ENCODE measurements at regions not wholly inside any gene's neighbourhood (a gene's known extent, or its start where the extent isn't known, plus 50 kb on each side); places are given as distances from the start of the nearest gene placed in this dataset.

DNA sequence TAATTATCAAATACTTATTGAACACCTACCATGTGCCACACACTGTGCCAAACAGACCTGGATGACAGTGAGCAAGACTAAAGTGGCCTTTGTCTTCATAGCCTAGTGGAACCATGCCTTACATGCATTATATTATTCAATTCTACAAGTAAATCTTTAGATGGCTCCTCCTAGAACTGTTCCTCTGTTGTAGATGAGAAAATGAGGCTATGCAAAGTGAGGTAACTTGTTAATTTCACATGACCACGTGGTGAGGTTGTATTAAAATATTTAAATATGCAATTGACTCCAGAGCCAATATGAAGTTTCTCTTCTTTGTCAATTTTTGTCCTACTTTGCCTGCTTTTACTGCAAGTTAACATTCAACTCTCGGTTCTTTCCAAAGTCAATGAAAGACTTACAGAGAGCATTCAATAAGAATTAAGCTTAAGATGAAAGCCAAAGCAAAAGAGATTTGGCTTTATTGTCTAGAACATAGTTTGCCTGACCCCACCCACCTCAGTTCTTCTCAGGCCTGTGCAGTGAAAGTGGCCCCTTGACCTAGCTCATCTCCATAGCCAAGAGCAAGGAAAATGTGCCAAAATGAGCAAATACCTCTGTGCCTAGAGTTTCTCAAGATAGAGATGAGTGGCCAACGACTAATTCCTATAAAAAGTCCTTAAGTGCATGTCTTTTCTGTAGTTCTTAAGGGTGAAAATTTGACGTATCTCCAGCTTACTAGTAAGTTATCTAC, 263.2 kb upstream of the NFIA start:
- no peaks in the 10 kb centered on the region for H3K27me3 Mint-ChIP-seq (ENCODE audit: insufficient read depth)
- H3K4me1 Mint-ChIP-seq: no peaks in the 10 kb centered on the region

DNA sequence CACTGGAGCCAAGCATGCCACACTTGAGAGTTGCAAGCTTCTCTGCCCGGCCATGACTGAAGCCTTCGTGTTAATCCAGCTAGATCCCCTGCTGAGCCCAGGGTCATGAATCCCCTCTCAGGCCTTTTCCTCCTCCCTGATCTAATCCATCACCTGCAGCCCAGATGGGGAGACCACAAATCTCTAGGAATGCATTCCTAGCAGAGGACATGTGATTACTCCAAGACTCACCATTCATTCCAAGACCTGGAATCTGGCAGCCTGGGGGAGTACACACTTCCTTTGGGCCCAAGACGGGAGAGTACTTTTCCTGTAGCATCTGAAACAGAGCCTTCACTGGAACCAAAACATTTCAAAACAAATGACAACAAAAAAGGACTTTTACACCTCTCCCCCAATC, 269.3 kb upstream of the NFIA start:
- TF ChIP-seq, protein P1, sequence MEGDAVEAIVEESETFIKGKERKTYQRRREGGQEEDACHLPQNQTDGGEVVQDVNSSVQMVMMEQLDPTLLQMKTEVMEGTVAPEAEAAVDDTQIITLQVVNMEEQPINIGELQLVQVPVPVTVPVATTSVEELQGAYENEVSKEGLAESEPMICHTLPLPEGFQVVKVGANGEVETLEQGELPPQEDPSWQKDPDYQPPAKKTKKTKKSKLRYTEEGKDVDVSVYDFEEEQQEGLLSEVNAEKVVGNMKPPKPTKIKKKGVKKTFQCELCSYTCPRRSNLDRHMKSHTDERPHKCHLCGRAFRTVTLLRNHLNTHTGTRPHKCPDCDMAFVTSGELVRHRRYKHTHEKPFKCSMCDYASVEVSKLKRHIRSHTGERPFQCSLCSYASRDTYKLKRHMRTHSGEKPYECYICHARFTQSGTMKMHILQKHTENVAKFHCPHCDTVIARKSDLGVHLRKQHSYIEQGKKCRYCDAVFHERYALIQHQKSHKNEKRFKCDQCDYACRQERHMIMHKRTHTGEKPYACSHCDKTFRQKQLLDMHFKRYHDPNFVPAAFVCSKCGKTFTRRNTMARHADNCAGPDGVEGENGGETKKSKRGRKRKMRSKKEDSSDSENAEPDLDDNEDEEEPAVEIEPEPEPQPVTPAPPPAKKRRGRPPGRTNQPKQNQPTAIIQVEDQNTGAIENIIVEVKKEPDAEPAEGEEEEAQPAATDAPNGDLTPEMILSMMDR (conservative IDR thresholded peaks at IDR 0.05): no peak
- no peak overlapping the region for H3K27ac Mint-ChIP-seq
- no peak for DNase-seq
- no peaks in the 10 kb centered on the region for H3K27me3 ChIP-seq (ENCODE audit: control insufficient read depth, insufficient read depth, low read length, poor library complexity, severe bottlenecking)
- no peak overlapping the region for H3K27ac ChIP-seq (ENCODE audit: low read depth, low read length)
- H3K27me3 Mint-ChIP-seq (ENCODE audit: insufficient read depth): no peaks in the 10 kb centered on the region
- H3K4me1 Mint-ChIP-seq: no peaks in the 10 kb centered on the region
- H3K36me3 ChIP-seq (ENCODE audit: control insufficient read depth, insufficient read depth, low read length): no peaks in the 10 kb centered on the region
- no peaks in the 10 kb centered on the region for H3K9me3 ChIP-seq (ENCODE audit: control insufficient read depth, low read length)
- H3K9me3 Mint-ChIP-seq: peaks cover 6% of the 10 kb centered on the region
- H3K4me1 ChIP-seq (ENCODE audit: control insufficient read depth, insufficient read depth, low read length): no peaks in the 10 kb centered on the region
- WGBS, 2 experiments (ENCODE audit: insufficient coverage in 1 of 2, insufficient read length in 1 of 2): 79% methylated on average over 3 of the region's 3 CpGs; no CpG with 5 or more reads in 1 of the 2 experiments
- no peak overlapping the region for H3K4me3 Mint-ChIP-seq
- H3K4me3 ChIP-seq (ENCODE audit: low read length): no peak overlapping the region
- H3K36me3 Mint-ChIP-seq (ENCODE audit: low read depth): no peaks in the 10 kb centered on the region
- no peak overlapping the region for H3K9ac ChIP-seq (ENCODE audit: extremely low read depth, low read length, poor library complexity, severe bottlenecking)

More for the DNA sequence above, 263.2 kb upstream of the NFIA start:
- Mint-ChIP-seq H3K27ac (no peak overlapping the region), H3K4me3 (no peak overlapping the region), H3K36me3 (ENCODE audit: low read depth) (no peaks in the 10 kb centered on the region), H3K9me3 (no peaks in the 10 kb centered on the region)
- WGBS, 2 experiments (ENCODE audit: insufficient coverage in 1 of 2, insufficient read length in 1 of 2): 80 to 94% methylated on average over 2 to 4 of the region's 4 CpGs
- H3K27ac ChIP-seq (ENCODE audit: low read depth, low read length): no peak overlapping the region
- no peaks in the 10 kb centered on the region for H3K27me3 ChIP-seq (ENCODE audit: control insufficient read depth, insufficient read depth, low read length, poor library complexity, severe bottlenecking)
- no peak overlapping the region for H3K4me3 ChIP-seq (ENCODE audit: low read length)
- H3K9me3 ChIP-seq (ENCODE audit: control insufficient read depth, low read length): no peaks in the 10 kb centered on the region
- TF ChIP-seq, protein P1 (conservative IDR thresholded peaks at IDR 0.05): no peak
- no peaks in the 10 kb centered on the region for H3K36me3 ChIP-seq (ENCODE audit: control insufficient read depth, insufficient read depth, low read length)
- H3K9ac ChIP-seq (ENCODE audit: extremely low read depth, low read length, poor library complexity, severe bottlenecking): no peak overlapping the region
- H3K4me1 ChIP-seq (ENCODE audit: control insufficient read depth, insufficient read depth, low read length): no peaks in the 10 kb centered on the region
- DNase-seq: no peak

DNA sequence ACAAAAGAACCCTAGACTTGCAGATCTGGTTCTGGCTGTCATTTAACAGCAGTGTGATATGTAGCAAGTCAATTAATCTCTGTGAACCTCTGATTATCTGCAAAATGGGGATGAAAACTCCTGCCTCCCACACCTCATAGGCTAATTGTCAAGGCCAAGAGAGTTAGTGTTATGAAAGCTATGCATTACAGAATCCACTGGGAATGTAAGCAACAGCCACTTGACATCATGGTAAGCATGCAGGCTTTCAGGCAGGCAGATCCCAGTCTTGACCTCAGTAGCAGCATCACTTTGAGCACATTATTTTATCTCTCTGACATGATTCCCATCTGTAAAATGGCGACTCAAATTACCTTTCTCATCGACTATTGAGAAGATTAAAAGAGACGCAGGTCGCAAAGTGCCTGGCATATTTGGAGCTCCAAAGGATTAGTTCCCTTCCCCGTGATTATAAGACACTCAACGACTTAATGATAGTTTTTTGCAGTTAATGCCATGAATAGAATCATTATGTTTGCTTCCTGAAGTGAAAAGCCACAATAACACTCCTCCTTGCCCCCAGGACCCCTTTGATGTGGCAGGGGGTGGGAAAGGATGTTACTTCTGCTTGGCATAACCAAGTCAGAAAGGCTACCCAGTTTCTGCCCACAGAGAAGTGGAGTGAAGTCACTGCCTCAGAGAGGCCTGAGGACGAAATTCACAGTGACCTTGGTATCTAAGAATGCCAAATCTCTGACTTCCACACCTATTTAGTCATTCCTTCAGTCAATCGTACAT, 273.0 kb upstream of the NFIA start:
- no peaks in the 10 kb centered on the region for H3K27me3 Mint-ChIP-seq (ENCODE audit: insufficient read depth)
- Histone ChIP-seq H3K9me3 (ENCODE audit: control insufficient read depth, low read length) (no peaks in the 10 kb centered on the region), H3K4me3 (ENCODE audit: low read length) (no peak overlapping the region), H3K27me3 (ENCODE audit: control insufficient read depth, insufficient read depth, low read length, poor library complexity, severe bottlenecking) (no peaks in the 10 kb centered on the region), H3K27ac (ENCODE audit: low read depth, low read length) (no peak overlapping the region), H3K36me3 (ENCODE audit: control insufficient read depth, insufficient read depth, low read length) (no peaks in the 10 kb centered on the region), H3K9ac (ENCODE audit: extremely low read depth, low read length, poor library complexity, severe bottlenecking) (no peak overlapping the region), H3K4me1 (ENCODE audit: control insufficient read depth, insufficient read depth, low read length) (no peaks in the 10 kb centered on the region)
- peaks cover 16% of the 10 kb centered on the region for H3K9me3 Mint-ChIP-seq
- H3K27ac Mint-ChIP-seq: no peak overlapping the region
- no peaks in the 10 kb centered on the region for H3K36me3 Mint-ChIP-seq (ENCODE audit: low read depth)
- TF ChIP-seq, protein P1 (conservative IDR thresholded peaks at IDR 0.05): no peak
- H3K4me3 Mint-ChIP-seq: no peak overlapping the region
- DNase-seq: no peak
- no peaks in the 10 kb centered on the region for H3K4me1 Mint-ChIP-seq
- WGBS, 2 experiments (ENCODE audit: insufficient coverage in 1 of 2, insufficient read length in 1 of 2): 86 to 100% methylated on average over 4 to 7 of the region's 8 CpGs
